ENCODE measurements at regions not wholly inside any gene's neighbourhood (a gene's known extent, or its start where the extent isn't known, plus 50 kb on each side); places are given as distances from the start of the nearest gene placed in this dataset.

DNA sequence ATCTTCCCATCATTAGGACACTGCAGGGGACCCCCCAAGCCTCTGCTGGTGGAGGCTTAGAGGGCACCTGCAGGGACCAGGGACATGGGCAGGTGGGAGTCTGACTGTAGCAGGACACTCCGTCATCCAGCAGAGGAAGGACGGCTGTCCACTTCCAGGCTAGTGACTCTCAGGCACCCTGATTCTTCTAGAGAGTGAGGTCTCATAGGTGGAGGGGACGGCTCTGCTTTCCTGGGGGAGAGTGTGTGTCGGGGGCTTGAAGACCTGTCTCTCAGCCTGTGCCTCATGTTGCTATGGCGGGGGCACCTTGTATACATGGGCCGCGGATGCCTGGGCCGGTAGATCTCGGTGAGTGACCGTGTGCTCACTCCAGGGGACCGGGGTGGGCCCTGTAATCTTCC, 1116.6 kb downstream of the BRD1 start:
- ChIA-PET CTCF (no interaction called here), POLR2A (no interaction called here)
- Mint-ChIP-seq H3K27me3 (no peaks in the 10 kb centered on the region), H3K4me1 (no peaks in the 10 kb centered on the region), H3K27ac (no peak overlapping the region), H3K4me3 (no peak overlapping the region), H3K36me3 (ENCODE audit: low read depth) (no peaks in the 10 kb centered on the region), H3K9me3 (peaks cover 3% of the 10 kb centered on the region)
- DNase-seq: no peak

GRCh38 chr22:48710410-48710809, 1117.3 kb downstream of the BRD1 start:
- no peaks in the 10 kb centered on the region for H3K4me1 Mint-ChIP-seq
- H3K27me3 Mint-ChIP-seq: no peaks in the 10 kb centered on the region
- H3K4me3 Mint-ChIP-seq: no peak overlapping the region
- H3K9me3 Mint-ChIP-seq: no peaks in the 10 kb centered on the region
- ChIA-PET POLR2A (no interaction called here), CTCF (no interaction called here)
- no peaks in the 10 kb centered on the region for H3K36me3 Mint-ChIP-seq (ENCODE audit: low read depth)
- H3K27ac Mint-ChIP-seq: no peak overlapping the region
- no peak for DNase-seq

- no peaks in the 10 kb centered on the region for H3K4me1 Mint-ChIP-seq
- no peaks in the 10 kb centered on the region for H3K9me3 Mint-ChIP-seq
- no peaks in the 10 kb centered on the region for H3K36me3 Mint-ChIP-seq (ENCODE audit: low read depth)
- POLR2A ChIA-PET: no interaction called here
- no peak overlapping the region for H3K27ac Mint-ChIP-seq
- no peak for DNase-seq
- H3K4me3 Mint-ChIP-seq: no peak overlapping the region
- CTCF ChIA-PET: no interaction called here
- H3K27me3 Mint-ChIP-seq: no peaks in the 10 kb centered on the region
Observed at GRCh38 chr22:48709976-48710375, 1117.7 kb downstream of the BRD1 start.

GRCh38 chr22:48709453-48709852, 1118.2 kb downstream of the BRD1 start:
- DNase-seq: no peak
- H3K9me3 Mint-ChIP-seq: no peaks in the 10 kb centered on the region

DNA sequence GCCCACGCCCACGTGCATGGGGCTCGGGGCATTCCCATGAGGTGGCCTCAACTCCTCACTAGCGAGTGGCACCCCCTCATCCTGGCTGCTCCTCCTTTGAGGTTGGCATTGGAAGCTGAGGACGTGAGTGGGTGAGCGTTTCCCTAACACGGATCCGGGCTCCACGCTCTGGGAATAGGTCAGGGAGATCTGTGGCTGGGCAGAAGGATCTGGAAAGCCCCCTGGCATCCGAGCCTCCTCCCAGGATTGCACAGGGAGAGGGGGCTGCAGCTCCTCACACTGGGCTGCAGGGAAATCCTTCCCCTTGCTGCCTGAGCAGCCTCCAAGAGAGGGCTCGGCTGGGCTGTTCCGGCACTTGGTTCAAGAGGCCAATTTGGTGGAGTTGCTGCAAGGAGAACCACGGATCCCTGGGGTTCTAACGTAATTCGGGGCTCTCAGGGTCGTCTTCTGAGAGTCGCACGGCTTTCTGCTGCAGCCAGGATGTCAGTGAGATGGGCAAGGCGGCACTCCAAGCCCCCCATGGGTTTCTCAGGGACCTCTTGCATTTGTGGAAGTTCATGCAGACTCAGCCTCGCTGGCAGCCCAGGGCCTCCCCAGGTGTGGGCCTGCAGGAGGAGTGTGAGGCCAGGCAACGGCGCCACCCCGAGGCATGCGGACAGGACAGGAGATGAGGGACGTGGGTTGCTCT, 1119.0 kb downstream of the BRD1 start:
- ChIA-PET CTCF (no interaction called here), POLR2A (no interaction called here)
- Mint-ChIP-seq H3K27me3 (no peaks in the 10 kb centered on the region), H3K36me3 (ENCODE audit: low read depth) (no peaks in the 10 kb centered on the region), H3K9me3 (no peaks in the 10 kb centered on the region), H3K4me1 (no peaks in the 10 kb centered on the region), H3K27ac (no peak overlapping the region), H3K4me3 (no peak overlapping the region)
- no peak for DNase-seq

More at GRCh38 chr22:48709453-48709852, 1118.2 kb downstream of the BRD1 start:
- ChIA-PET CTCF (no interaction called here), POLR2A (no interaction called here)
- Mint-ChIP-seq H3K27ac (no peak overlapping the region), H3K27me3 (no peaks in the 10 kb centered on the region), H3K4me3 (no peak overlapping the region), H3K4me1 (no peaks in the 10 kb centered on the region), H3K36me3 (ENCODE audit: low read depth) (no peaks in the 10 kb centered on the region)

DNA sequence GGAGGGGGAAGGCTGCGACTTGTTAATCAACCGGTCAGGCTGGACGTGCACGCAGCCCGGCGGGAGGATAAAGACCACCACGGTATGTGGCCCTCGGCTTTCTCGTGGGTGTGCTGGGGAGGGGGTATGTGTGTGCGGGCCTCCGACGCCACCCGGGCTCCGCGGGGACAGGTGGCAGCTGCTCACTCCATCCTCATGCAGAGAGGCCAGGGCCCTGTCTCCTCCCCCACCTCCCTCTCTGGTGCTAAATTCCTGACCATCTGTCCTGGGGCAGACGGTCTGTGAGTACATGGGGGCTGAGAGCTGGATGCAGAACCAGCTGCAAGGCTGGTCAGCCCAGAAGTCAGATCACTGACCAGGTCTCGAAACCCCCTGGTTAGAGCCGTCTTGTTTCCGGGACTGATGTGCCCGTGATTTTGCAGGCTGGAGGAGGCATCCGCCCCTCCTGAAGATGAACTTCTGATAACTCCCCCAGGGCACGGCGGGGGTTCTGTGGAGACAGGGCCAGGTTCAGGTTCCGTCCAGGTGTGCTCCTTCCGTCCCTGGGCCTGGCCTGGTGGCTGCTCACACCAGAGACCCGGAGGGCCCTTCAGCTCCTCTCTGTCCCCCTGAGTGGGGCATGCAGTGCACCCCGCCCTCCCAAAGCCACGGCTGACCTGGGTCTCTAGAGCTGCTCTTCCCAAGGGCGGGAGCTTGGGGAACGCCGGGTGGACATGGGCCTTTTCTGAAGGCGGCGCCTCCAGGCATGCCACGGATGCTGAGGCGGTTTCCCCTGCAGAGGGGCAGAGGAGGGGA, 1119.7 kb downstream of the BRD1 start:
- ChIA-PET POLR2A (no interaction called here), CTCF (no interaction called here)
- no peaks in the 10 kb centered on the region for H3K36me3 Mint-ChIP-seq (ENCODE audit: low read depth)
- no peaks in the 10 kb centered on the region for H3K27me3 Mint-ChIP-seq
- no peaks in the 10 kb centered on the region for H3K9me3 Mint-ChIP-seq
- H3K4me1 Mint-ChIP-seq: no peaks in the 10 kb centered on the region
- no peak overlapping the region for H3K27ac Mint-ChIP-seq
- DNase-seq: no peak
- H3K4me3 Mint-ChIP-seq: no peak overlapping the region

DNA sequence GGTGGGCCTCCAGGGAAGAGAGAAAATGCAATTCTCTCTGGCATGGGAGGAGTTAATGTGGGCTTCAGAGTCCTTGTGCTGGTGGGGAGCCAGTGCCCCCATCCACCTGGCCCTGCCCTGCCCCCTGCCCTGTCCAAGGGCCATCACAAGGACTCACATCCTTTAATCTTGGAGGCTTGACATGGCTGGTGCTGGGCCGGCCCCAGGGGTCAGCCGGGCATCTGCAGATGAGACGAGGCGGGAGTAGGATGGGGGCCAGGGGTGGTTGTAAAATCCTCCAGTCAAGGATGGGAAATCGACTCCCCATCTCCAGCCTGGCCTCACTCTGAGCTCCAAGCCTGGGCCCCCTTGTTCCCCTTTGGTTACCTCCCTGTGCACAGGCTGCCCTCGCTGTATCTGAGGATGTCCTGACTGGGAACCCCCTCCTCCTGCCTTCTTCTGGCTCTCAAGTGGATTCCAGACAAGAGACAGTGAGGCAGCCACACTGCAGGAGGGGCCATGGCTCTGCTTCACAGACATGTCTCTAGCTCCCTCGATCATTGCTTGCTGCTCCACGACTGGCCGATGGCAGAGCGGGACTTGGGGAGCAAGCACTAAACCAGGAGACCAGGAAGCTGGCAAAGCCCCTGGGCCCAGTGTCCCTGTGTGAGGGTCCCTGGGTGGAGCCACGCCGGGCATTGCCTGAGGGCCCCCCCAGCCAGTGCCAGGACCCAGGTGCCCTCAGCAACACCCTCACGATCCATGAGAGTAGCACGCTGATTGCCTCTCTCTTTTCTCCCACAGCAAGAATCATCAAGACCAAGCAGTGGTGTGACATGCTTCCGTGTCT, 1120.5 kb downstream of the BRD1 start:
- no peaks in the 10 kb centered on the region for H3K4me1 Mint-ChIP-seq
- DNase-seq: no peak
- POLR2A ChIA-PET: no interaction called here

DNA sequence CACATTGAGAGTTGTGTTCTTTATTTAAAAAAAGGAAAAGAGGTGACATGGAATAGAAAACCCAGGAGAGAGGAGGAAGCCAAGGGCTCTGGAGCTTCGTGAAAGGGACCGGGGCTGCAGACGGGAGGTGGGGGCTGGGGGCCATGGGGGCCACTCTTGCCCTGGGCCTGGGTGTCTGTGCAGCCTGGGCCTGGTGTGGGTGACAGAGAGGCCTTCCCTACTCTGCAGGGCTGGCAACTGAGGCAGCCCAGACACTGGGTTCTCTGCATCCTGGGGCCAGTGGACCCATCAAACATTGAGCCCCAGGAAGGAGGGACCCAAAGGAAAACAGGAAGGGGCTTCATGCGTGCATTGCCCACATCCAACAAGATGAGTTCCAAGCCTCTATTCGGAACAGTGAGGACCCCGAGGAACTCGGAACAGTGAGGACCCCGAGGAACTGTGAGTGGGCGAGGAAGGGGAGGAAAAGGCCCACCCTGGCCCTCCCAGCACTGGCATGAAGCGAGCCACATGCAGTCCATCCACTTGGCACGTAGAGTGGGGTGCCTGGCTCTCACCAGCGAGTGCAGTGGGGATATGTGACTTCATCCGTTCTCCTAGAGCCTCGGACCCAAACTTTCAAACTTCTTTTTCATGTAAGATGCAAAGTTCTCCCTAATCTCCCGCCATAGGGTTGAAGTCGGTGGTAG, 1121.6 kb downstream of the BRD1 start:
- Mint-ChIP-seq H3K9me3 (no peaks in the 10 kb centered on the region), H3K27me3 (no peaks in the 10 kb centered on the region), H3K27ac (no peak overlapping the region), H3K36me3 (ENCODE audit: low read depth) (no peaks in the 10 kb centered on the region), H3K4me1 (no peaks in the 10 kb centered on the region), H3K4me3 (no peak overlapping the region)
- DNase-seq: no peak
- ChIA-PET CTCF (no interaction called here), POLR2A (no interaction called here)

More for the DNA sequence above, 1120.5 kb downstream of the BRD1 start:
- no peaks in the 10 kb centered on the region for H3K9me3 Mint-ChIP-seq
- CTCF ChIA-PET: no interaction called here
- no peak overlapping the region for H3K4me3 Mint-ChIP-seq
- H3K27me3 Mint-ChIP-seq: no peaks in the 10 kb centered on the region
- H3K36me3 Mint-ChIP-seq (ENCODE audit: low read depth): no peaks in the 10 kb centered on the region
- no peak overlapping the region for H3K27ac Mint-ChIP-seq

DNA sequence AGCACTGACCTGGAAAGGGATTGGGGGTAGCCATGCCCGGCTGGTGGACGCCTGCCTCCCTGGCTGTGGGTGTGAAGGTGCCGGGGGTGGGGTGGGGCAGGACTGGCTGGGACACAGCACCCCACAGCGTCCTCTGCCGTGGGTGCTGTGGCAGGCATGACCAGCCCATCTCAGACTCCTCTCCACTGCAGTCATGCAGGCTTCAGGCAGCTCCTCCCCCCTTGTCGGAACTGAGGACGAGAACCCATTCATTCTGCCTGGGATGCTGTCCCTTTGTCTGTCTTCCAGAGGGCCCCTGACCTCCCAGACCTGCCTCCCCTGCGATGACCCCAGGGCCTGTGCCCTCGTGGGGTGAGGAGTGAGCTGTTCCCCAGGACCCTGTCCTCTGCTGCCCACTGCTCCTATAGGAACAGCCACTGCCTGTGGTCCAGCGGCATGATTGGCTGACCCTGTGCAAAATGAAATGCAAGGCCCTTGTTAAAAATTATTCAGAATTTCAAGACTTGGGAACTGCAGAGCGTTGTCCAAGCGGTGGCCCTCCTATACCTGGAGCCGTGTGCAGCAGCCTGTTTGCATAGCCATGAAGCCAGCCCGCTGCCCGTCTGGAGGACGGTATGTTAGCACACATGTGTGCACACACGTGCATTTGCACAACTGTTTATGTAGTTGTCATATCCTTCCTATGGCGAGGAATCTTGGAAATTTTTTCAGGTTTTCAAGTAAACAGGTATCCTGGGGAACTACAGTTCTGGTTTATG, 1122.3 kb downstream of the BRD1 start:
- no peak overlapping the region for H3K27ac Mint-ChIP-seq
- H3K36me3 Mint-ChIP-seq (ENCODE audit: low read depth): no peaks in the 10 kb centered on the region
- H3K4me1 Mint-ChIP-seq: no peaks in the 10 kb centered on the region
- no peak overlapping the region for H3K4me3 Mint-ChIP-seq
- no peaks in the 10 kb centered on the region for H3K9me3 Mint-ChIP-seq
- DNase-seq: no peak
- H3K27me3 Mint-ChIP-seq: no peaks in the 10 kb centered on the region
- ChIA-PET CTCF (no interaction called here), POLR2A (no interaction called here)

DNA sequence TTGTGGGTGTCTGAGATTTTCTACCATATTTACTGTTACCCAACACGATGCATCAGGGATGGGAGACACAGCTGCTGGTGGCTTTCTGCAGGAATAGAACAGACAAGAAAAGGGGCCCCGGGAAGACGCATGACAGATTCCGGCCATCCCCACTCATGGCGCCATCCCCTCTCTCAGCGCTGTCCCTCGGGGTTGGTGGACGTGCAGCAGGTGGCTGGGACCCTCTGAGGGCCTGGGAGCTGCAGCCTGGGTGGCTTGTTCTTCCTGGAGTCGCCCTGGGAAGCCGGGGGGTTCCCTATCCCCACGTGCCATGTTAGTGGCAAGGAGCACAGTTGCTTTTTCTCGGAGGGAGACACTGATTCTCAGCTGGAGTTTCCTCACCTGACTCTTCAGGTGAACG, 1123.3 kb downstream of the BRD1 start:
- POLR2A ChIA-PET: no interaction called here
- DNase-seq: no peak
- H3K27me3 Mint-ChIP-seq: no peaks in the 10 kb centered on the region
- no peaks in the 10 kb centered on the region for H3K9me3 Mint-ChIP-seq
- no peaks in the 10 kb centered on the region for H3K36me3 Mint-ChIP-seq (ENCODE audit: low read depth)
- H3K4me3 Mint-ChIP-seq: no peak overlapping the region
- CTCF ChIA-PET: no interaction called here
- H3K4me1 Mint-ChIP-seq: no peaks in the 10 kb centered on the region
- no peak overlapping the region for H3K27ac Mint-ChIP-seq

DNA sequence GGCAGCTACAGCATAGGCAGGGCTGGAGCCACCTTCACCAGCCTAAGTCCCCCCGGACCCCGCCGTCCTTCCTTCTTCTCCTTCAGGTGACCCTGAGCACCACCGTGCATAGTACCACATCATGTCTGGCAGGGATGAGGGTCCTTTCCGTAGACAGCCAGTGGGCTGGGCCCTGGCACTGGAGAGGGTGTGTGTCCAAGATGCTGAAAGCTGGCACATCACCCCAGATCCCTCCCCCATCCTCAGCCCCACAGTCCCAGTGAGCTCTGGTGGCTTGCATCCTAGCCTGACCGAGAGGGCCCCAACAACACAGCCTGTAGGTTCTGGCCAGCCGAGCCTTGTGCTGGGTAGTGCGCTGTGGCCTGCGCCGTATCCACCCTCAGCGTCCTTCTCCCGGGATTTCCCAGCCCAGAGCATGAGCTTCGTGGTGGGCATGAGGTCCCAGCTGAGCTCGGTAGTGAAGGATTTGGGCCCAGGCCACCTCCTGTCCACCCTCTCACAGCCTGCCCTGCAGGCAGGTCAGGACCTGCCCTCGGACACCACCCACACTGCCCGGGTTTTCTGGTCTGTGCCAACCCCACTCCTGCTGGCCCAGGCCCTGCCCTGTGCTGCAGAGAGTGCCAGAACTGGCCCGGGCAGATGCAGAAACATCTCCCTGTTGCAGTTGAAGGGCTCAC, 1124.3 kb downstream of the BRD1 start:
- no peak for DNase-seq
- no peaks in the 10 kb centered on the region for H3K9me3 Mint-ChIP-seq
- H3K4me1 Mint-ChIP-seq: no peaks in the 10 kb centered on the region
- no peaks in the 10 kb centered on the region for H3K27me3 Mint-ChIP-seq
- no peak overlapping the region for H3K4me3 Mint-ChIP-seq
- CTCF ChIA-PET: no interaction called here
- POLR2A ChIA-PET: no interaction called here
- H3K36me3 Mint-ChIP-seq (ENCODE audit: low read depth): no peaks in the 10 kb centered on the region
- no peak overlapping the region for H3K27ac Mint-ChIP-seq

DNA sequence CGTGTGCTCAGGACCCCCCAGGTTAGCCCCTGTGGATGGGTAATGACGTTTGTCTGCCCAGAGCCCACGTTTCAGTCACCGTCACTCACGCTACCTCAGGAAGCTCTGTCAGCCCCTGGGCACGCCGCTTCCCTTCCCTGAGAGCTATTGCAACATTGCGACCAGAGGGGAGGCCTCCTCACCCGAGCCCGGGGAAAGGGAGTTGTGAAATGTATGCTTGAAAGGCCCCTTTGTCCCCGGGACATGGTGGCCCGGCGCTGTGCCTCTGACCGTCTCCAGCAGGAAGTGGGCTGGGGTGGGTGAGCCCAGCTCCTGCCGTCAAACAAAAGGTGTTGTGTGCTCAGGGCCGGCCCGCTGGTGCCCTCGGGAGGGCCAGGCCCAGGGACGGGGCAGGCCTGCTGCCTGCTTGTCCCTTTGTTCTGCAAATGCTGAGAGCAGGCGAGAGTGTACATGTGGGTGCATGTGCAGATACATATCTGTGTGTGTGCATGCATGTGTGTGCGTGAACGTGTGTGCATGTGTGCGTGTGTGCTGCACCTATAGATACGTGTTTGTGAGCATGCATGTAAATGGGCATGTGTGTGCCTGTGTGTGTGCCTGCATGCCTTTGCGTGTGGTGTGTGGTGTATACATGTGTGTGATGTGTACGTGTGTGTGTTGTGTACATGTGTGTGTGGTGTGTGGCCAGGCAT, 1125.0 kb downstream of the BRD1 start:
- no peaks in the 10 kb centered on the region for H3K4me1 Mint-ChIP-seq
- no peaks in the 10 kb centered on the region for H3K9me3 Mint-ChIP-seq
- CTCF ChIA-PET: no interaction called here
- H3K27ac Mint-ChIP-seq: no peak overlapping the region
- no peak for DNase-seq
- POLR2A ChIA-PET: no interaction called here
- no peak overlapping the region for H3K4me3 Mint-ChIP-seq
- H3K27me3 Mint-ChIP-seq: no peaks in the 10 kb centered on the region
- no peaks in the 10 kb centered on the region for H3K36me3 Mint-ChIP-seq (ENCODE audit: low read depth)

Measured in activated CD4-positive, alpha-beta T cell treated with anti-CD3 and anti-CD28 coated beads, Interleukin-2, amount 10 ng/mL, durations not matched to agents 7 days and 5 days (primary cell).